ENCODE measurements at regions not wholly inside any gene's neighbourhood (a gene's known extent, or its start where the extent isn't known, plus 50 kb on each side); places are given as distances from the start of the nearest gene placed in this dataset.

DNA sequence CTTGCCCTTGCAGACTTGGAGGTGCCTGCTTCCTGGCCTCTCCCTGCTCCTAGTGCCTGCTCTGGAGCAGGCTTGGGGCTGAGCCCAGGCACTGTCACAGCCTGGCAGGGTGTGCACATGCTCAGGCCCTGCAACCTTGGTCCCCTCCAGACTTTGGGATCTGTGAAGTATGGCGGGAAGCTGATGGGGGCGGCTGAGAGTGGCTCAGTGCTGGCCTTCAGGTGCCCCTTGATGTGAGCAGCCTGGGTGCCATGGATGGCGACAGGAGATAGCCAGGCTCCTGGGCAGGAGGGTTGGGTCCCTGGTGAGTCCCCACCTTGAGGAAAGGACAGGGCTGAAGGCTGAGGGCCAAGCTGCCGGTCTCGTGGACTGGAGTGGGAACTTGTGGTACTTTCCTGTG, 700.4 kb upstream of the KCND2 start:
- TF ChIP-seq, protein P1, sequence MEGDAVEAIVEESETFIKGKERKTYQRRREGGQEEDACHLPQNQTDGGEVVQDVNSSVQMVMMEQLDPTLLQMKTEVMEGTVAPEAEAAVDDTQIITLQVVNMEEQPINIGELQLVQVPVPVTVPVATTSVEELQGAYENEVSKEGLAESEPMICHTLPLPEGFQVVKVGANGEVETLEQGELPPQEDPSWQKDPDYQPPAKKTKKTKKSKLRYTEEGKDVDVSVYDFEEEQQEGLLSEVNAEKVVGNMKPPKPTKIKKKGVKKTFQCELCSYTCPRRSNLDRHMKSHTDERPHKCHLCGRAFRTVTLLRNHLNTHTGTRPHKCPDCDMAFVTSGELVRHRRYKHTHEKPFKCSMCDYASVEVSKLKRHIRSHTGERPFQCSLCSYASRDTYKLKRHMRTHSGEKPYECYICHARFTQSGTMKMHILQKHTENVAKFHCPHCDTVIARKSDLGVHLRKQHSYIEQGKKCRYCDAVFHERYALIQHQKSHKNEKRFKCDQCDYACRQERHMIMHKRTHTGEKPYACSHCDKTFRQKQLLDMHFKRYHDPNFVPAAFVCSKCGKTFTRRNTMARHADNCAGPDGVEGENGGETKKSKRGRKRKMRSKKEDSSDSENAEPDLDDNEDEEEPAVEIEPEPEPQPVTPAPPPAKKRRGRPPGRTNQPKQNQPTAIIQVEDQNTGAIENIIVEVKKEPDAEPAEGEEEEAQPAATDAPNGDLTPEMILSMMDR (optimal IDR thresholded peaks at IDR 0.05 in 1 of 3, IDR thresholded peaks at IDR 0.05 in 1 of 3, conservative IDR thresholded peaks at IDR 0.05 in 1 of 3; ENCODE audit: extremely low read depth in 1 of 3, insufficient read depth in 2 of 3, low read length in 3 of 3): no peak
- no peak for TF ChIP-seq EZH2 (IDR thresholded peaks at IDR 0.05; ENCODE audit: low read length)

Data from keratinocyte (primary cell).